Activated CD8-positive, alpha-beta T cell treated with anti-CD3 and anti-CD28 coated beads, Interleukin-2, amount 10 ng/mL, durations not matched to agents 7 days and 5 days (primary cell): ENCODE measurements at regions not wholly inside any gene's neighbourhood (a gene's known extent, or its start where the extent isn't known, plus 50 kb on each side); places are given as distances from the start of the nearest gene placed in this dataset.

Experiments used
- ATAC-seq: fragments of 150-1000 bp; cut with Tn5 transposase; one replicate; pipeline ENCODE4 v1.10.0; 2021; ENCODE audit warnings: moderate library complexity
- CTCF ChIA-PET: fragments of 350-600 bp; sonication (Branson Sonifier 250); formaldehyde crosslinking; loops from one replicate; lab custom pipeline; 2021; ENCODE audit warnings: antibody characterized with exemption; lab: Charles Lee
- POLR2A ChIA-PET: fragments of 350-600 bp; sonication (Branson Sonifier 250); formaldehyde crosslinking; loops from one replicate; lab custom pipeline; 2021; ENCODE audit warnings: antibody characterized with exemption; lab: Charles Lee
- DNase-seq: peaks from one replicate; pipeline ENCODE4 v3.0.0-alpha.2; 2020
- H3K27ac Mint-ChIP-seq: one replicate; pipeline ENCODE4 v1.8.0; 2021; ENCODE audit warnings: mild to moderate bottlenecking, mixed read lengths
- H3K27me3 Mint-ChIP-seq: one replicate; pipeline ENCODE4 v1.8.0; 2021; ENCODE audit warnings: low read depth, mixed read lengths
- H3K36me3 Mint-ChIP-seq: one replicate; pipeline ENCODE4 v1.8.0; 2021; ENCODE audit warnings: low read depth, mixed read lengths
- H3K4me1 Mint-ChIP-seq: one replicate; pipeline ENCODE4 v1.8.0; 2021; ENCODE audit warnings: low read depth, mixed read lengths
- H3K4me3 Mint-ChIP-seq: one replicate; pipeline ENCODE4 v1.8.0; 2021; ENCODE audit warnings: mild to moderate bottlenecking, mixed read lengths
- H3K9me3 Mint-ChIP-seq: one replicate; pipeline ENCODE4 v1.8.0; 2022; ENCODE audit warnings: mixed read lengths; ENCODE audit not compliant: insufficient read depth

DNA sequence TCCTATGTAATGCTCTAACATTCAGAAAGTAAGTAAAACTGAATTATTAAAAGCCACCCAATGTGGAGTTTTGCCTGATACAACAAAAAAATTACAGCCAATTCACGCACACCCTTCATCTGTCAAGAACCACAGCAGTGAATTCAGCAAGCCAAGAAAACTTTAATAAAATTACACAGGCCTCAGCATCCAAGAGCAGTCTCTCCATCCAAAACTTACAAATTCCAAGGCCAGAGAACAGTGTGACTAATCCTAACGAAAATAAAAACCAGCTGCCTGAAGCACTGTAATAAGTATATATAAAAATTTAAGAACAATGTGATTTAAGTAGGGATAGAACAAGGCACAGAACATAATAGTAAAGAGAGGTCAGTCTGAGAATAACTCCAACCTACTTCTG is 54.2 kb downstream of the SIX6 start:
- CTCF ChIA-PET, result interaction anchor here (1.0 to 3.6 kb wide), 4 partner anchors 214 to 373 kb away, joined by 3 to 18 read pairs (median 6); no protein-coding TSS in a partner anchor
- H3K36me3 Mint-ChIP-seq, result no peaks in the 10 kb centered on the region
- no peak overlapping the region for H3K4me3 Mint-ChIP-seq
- POLR2A ChIA-PET, result no interaction called here
- no peaks in the 10 kb centered on the region for H3K4me1 Mint-ChIP-seq
- no peak overlapping the region for H3K27ac Mint-ChIP-seq
- peaks cover 11% of the 10 kb centered on the region for H3K27me3 Mint-ChIP-seq
- ATAC-seq, result no peak
- no peak for DNase-seq
- H3K9me3 Mint-ChIP-seq, result no peaks in the 10 kb centered on the region

DNA sequence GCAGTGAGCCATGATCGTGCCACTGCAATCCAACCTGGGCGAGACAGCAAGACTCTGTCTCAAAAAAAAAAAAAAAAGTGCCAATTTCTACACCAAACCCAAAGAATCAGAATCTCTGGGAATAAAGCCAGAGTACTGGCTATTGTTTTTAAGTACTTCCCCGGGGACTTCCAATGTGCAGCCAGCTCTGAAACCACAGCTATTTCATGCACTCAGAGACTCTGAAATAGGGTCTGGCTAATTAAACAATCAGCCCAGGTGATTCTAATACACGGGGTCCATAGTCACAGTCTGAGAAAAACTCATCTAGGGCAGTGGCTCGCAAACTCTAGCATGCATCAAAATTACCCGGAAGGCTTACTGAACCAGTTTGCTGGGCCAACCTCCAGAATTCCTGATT is 56.3 kb downstream of the SIX6 start:
- Mint-ChIP-seq H3K4me1 (no peaks in the 10 kb centered on the region), H3K36me3 (no peaks in the 10 kb centered on the region), H3K27ac (no peak overlapping the region), H3K9me3 (no peaks in the 10 kb centered on the region), H3K27me3 (peaks cover 11% of the 10 kb centered on the region), H3K4me3 (no peak overlapping the region)
- ChIA-PET POLR2A (interaction anchor here (0.6 kb wide), 1 partner anchor 69 kb away, joined by 3 read pairs; no protein-coding TSS in a partner anchor), CTCF (interaction anchor here (1.0 to 1.2 kb wide), 2 partner anchors 216 to 234 kb away, joined by 3 to 4 read pairs; no protein-coding TSS in a partner anchor)
- DNase-seq (no peak), ATAC-seq (no peak)

DNA sequence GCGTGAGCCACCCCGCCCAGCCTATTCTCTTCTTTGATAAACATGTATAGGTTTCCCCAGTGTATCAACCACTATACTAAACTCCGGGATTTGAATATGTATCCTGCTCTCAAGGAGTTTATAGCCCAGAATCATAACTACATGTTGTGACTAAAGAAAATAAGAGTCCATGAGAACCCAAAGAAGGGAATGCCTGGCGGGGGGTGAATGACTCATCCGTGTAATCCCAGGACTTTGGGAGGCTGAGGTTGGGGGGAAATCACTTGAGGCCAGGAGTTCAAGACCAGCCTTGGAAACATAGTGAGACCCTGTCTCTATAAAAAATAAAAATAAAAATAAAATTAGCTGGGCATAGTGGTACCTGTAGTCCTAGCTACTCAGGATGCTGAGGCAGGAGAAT is 57.2 kb downstream of the SIX6 start:
- no peaks in the 10 kb centered on the region for H3K4me1 Mint-ChIP-seq
- POLR2A ChIA-PET, result no interaction called here
- CTCF ChIA-PET, result no interaction called here
- ATAC-seq (no peak), DNase-seq (no peak)
- no peak overlapping the region for H3K4me3 Mint-ChIP-seq
- H3K36me3 Mint-ChIP-seq, result no peaks in the 10 kb centered on the region
- no peak overlapping the region for H3K27ac Mint-ChIP-seq
- H3K27me3 Mint-ChIP-seq, result peaks cover 11% of the 10 kb centered on the region
- H3K9me3 Mint-ChIP-seq, result no peaks in the 10 kb centered on the region

DNA sequence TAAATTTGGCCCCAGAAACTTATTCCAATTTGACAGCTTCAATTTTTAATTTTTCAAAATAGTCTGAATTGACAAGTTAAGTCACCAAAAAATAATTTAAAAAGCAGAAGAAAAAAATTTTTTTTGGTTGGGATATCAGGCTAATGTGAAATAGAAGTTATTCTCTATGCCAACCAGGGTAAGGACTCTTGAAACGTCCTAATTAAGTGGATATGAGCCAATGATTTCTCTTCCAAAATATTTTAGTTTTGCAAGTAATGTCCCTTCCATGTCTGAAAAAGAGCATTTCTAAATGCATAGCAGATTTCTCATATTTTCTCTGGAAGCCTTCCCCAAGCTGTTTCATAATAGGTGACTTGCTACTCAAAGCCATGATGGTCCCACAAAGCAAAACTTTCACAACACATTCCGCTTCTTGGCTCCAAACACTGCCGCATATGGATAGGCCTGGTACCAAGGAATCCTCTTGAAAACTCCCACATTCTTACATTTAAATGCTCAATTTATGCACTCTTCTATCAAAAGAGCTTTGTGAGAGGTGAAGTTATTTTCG is 65.1 kb downstream of the SIX6 start:
- Mint-ChIP-seq H3K27me3 (peaks cover 3% of the 10 kb centered on the region), H3K9me3 (no peaks in the 10 kb centered on the region), H3K4me1 (no peaks in the 10 kb centered on the region), H3K27ac (no peak overlapping the region), H3K36me3 (no peaks in the 10 kb centered on the region), H3K4me3 (no peak overlapping the region)
- ChIA-PET POLR2A (no interaction called here), CTCF (no interaction called here)
- DNase-seq (no peak), ATAC-seq (no peak)

DNA sequence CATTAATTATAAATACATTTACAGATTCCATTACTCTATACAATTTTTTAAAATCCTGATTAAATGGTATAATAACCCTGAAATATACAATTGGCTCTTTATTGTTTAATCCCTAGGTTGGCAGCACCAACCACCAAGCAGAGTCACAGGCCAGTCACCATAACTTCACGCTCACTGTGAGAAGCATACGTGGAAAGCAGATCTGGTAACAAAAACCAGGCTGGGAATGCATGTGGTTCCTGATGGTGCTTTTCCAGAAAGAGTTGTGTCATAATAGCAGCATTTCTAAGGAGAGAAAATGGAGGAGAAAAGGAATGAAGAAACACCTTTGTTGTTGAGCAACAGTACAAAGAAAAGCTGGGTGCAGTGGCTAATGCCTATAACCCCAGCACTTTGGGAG is 66.1 kb downstream of the SIX6 start:
- Mint-ChIP-seq H3K27ac (no peak overlapping the region), H3K4me1 (no peaks in the 10 kb centered on the region), H3K4me3 (no peak overlapping the region), H3K27me3 (peaks cover 5% of the 10 kb centered on the region), H3K9me3 (no peaks in the 10 kb centered on the region), H3K36me3 (no peaks in the 10 kb centered on the region)
- ChIA-PET POLR2A (interaction anchor here (0.6 kb wide), 1 partner anchor 1744 kb away, joined by 3 read pairs; no protein-coding TSS in a partner anchor), CTCF (no interaction called here)
- no peak for DNase-seq
- no peak for ATAC-seq

DNA sequence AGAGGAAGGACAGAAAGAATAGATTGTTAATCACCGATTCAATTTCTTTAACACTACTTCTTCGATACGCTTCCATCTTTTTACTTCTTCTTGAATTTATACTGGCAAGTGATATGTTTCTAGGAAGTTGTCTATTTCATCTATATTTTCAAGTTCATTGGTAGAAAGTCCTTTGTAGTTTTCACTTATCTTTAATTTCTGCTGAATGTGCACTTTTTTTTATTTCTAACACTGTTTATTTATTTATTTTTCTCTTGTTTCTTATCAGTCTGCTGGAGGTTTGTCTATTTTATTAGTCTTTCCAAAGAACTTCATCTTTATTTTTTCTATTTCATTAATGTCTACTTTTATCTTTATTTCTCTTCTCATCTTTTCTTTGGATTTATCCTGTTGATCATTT is 63.6 kb downstream of the SIX1 start:
- ChIA-PET CTCF (no interaction called here), POLR2A (no interaction called here)
- Mint-ChIP-seq H3K27ac (no peak overlapping the region), H3K9me3 (no peaks in the 10 kb centered on the region), H3K4me3 (no peak overlapping the region), H3K36me3 (no peaks in the 10 kb centered on the region), H3K4me1 (no peaks in the 10 kb centered on the region), H3K27me3 (peaks cover 12% of the 10 kb centered on the region)
- DNase-seq (no peak), ATAC-seq (no peak)

DNA sequence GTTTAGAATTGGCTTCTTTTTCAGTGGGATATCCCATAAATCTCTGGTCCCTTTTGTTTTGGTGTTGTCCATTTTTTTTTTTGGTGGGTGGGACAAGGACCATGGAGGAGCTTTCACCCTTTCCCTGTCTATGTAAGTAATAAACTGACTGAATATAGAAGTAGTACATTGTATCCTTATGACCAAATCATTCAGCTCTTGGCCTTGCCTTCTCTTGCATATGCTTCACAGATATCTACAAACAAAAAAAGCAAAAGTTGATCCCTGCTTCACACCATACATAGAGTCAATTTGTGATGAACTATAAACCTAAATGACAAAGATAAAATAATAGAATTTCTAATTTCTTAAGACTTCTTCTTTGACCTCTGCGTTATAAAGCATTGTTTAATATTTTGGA is 59.8 kb downstream of the SIX1 start:
- Mint-ChIP-seq H3K4me3 (no peak overlapping the region), H3K9me3 (no peaks in the 10 kb centered on the region), H3K27me3 (peaks cover 12% of the 10 kb centered on the region), H3K36me3 (no peaks in the 10 kb centered on the region), H3K27ac (no peak overlapping the region), H3K4me1 (no peaks in the 10 kb centered on the region)
- DNase-seq (no peak), ATAC-seq (no peak)
- ChIA-PET CTCF (no interaction called here), POLR2A (interaction anchor here (0.6 kb wide), 1 partner anchor 87 kb away, joined by 5 read pairs; no protein-coding TSS in a partner anchor)

DNA sequence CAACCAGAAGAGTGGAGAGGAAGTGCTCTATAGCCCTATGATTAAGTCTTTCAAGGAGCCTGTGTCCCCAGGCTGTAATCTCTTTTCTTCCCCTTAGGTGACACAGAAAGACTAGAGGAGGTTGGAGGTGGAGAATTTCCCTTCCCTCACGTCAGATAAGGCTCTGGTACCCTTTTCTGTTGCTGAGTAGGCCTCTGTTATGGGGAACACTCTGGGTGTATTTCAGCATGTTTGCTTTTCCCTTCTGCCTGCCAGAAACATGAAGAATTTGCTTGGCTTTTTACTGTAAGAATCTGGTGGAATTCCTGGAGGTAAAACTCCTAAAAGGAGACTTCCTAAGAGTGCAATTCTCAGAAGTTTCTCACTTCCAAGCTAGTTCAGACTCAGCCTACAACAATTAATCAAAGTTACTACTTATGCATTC is 58.3 kb downstream of the SIX1 start:
- ChIA-PET POLR2A (no interaction called here), CTCF (no interaction called here)
- Mint-ChIP-seq H3K27ac (no peak overlapping the region), H3K9me3 (no peaks in the 10 kb centered on the region), H3K4me1 (no peaks in the 10 kb centered on the region), H3K27me3 (peaks cover 11% of the 10 kb centered on the region), H3K36me3 (no peaks in the 10 kb centered on the region), H3K4me3 (no peak overlapping the region)
- DNase-seq (no peak), ATAC-seq (peak; percentile 30)
